ENCODE measurements at regions not wholly inside any gene's neighbourhood (a gene's known extent, or its start where the extent isn't known, plus 50 kb on each side); places are given as distances from the start of the nearest gene placed in this dataset.

- TF ChIP-seq POLR2AphosphoS5 (IDR thresholded peaks at IDR 0.05) (no peak), POLR2A (IDR thresholded peaks at IDR 0.05) (no peak)
- TF ChIP-seq, protein P1, sequence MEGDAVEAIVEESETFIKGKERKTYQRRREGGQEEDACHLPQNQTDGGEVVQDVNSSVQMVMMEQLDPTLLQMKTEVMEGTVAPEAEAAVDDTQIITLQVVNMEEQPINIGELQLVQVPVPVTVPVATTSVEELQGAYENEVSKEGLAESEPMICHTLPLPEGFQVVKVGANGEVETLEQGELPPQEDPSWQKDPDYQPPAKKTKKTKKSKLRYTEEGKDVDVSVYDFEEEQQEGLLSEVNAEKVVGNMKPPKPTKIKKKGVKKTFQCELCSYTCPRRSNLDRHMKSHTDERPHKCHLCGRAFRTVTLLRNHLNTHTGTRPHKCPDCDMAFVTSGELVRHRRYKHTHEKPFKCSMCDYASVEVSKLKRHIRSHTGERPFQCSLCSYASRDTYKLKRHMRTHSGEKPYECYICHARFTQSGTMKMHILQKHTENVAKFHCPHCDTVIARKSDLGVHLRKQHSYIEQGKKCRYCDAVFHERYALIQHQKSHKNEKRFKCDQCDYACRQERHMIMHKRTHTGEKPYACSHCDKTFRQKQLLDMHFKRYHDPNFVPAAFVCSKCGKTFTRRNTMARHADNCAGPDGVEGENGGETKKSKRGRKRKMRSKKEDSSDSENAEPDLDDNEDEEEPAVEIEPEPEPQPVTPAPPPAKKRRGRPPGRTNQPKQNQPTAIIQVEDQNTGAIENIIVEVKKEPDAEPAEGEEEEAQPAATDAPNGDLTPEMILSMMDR (IDR thresholded peaks at IDR 0.05 in 8 of 11, conservative IDR thresholded peaks at IDR 0.05 in 3 of 11) = no peak
Measured at GRCh38 chr2:150165442-150165841, 322.0 kb downstream of the RND3 start.

Measured in spleen (tissue), 7 donors.